Bronchial epithelial cell (primary cell): ENCODE measurements at regions not wholly inside any gene's neighbourhood (a gene's known extent, or its start where the extent isn't known, plus 50 kb on each side); places are given as distances from the start of the nearest gene placed in this dataset.

Experiments
- DNase-seq: peaks from one replicate; pipeline ENCODE4 v3.0.0-alpha.2; 2010; ENCODE audit warnings: low read depth
- FAIRE-seq: peaks from 2 replicates; lab custom pipeline; 2011; peaks lifted over from hg19 to GRCh38; lab: Jason Lieb, UNC
- H3K27me3 ChIP-seq: 2 replicates; pipeline ENCODE4 v1.5.1; 2011; ENCODE audit warnings: low read length; ENCODE audit not compliant: control insufficient read depth, insufficient read depth
- H3K36me3 ChIP-seq: 2 replicates; pipeline ENCODE4 v1.5.1; 2011; ENCODE audit warnings: low read length; ENCODE audit not compliant: control insufficient read depth, insufficient read depth
- H3K4me3 ChIP-seq: 2 replicates; pipeline ENCODE4 v1.5.1; 2011; ENCODE audit warnings: mild to moderate bottlenecking, low read depth, low read length, control low read depth
- TF ChIP-seq, protein P1 (sequence below): IDR thresholded peaks from 2 replicates; pipeline ENCODE4 v1.5.1; 2011; ENCODE audit warnings: mild to moderate bottlenecking, moderate library complexity, low read length, control low read depth, inconsistent platforms; ENCODE audit not compliant: insufficient read depth, severe bottlenecking

DNA sequence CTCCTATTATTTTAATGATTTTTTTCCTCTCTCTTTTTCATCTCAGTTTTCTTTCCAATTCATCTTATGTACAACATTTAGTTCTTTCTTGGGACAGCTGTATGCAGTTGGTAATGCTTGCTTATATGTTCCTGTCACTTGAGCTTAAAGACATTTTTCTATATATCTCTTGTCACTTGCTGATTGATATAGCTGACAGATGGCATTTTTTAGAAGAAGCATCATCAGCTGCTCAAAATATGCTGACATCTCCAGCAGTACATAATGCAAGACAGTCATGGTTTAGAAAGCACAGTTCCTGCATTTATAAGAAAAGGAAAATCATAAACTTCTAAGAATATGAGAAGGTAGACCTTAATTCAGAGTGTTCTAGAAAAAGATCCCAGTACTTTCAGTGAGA, 56.5 kb downstream of the DCAF8L1 start:
- no peak for FAIRE-seq
- Histone ChIP-seq H3K27me3 (no peaks in the 10 kb centered on the region), H3K4me3 (no peak overlapping the region), H3K36me3 (no peaks in the 10 kb centered on the region)
- DNase-seq = no peak
- TF ChIP-seq, protein P1, sequence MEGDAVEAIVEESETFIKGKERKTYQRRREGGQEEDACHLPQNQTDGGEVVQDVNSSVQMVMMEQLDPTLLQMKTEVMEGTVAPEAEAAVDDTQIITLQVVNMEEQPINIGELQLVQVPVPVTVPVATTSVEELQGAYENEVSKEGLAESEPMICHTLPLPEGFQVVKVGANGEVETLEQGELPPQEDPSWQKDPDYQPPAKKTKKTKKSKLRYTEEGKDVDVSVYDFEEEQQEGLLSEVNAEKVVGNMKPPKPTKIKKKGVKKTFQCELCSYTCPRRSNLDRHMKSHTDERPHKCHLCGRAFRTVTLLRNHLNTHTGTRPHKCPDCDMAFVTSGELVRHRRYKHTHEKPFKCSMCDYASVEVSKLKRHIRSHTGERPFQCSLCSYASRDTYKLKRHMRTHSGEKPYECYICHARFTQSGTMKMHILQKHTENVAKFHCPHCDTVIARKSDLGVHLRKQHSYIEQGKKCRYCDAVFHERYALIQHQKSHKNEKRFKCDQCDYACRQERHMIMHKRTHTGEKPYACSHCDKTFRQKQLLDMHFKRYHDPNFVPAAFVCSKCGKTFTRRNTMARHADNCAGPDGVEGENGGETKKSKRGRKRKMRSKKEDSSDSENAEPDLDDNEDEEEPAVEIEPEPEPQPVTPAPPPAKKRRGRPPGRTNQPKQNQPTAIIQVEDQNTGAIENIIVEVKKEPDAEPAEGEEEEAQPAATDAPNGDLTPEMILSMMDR = no peak

DNA sequence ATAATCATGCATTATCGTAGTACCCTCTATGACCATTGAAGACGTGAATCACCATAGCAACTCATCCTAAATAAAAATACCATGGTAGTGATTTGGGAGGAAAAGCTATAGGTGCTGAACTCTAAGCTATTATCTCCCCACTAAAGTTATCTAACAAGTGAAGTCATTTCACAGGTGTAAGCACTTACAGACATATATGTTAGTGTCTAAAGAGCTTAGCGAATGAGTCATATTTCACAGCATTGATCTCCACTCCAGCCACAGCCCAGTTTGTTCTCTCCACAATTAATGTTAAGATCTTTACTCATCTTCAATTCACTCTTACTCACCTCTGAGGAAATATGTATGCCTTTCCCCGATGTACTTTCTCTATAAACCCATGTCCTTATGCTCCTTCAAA, 57.0 kb downstream of the DCAF8L1 start:
- H3K27me3 ChIP-seq = no peaks in the 10 kb centered on the region
- no peak for FAIRE-seq
- H3K36me3 ChIP-seq = no peaks in the 10 kb centered on the region
- peak; percentile 63 for DNase-seq
- H3K4me3 ChIP-seq = no peak overlapping the region
- TF ChIP-seq, protein P1 = no peak

DNA sequence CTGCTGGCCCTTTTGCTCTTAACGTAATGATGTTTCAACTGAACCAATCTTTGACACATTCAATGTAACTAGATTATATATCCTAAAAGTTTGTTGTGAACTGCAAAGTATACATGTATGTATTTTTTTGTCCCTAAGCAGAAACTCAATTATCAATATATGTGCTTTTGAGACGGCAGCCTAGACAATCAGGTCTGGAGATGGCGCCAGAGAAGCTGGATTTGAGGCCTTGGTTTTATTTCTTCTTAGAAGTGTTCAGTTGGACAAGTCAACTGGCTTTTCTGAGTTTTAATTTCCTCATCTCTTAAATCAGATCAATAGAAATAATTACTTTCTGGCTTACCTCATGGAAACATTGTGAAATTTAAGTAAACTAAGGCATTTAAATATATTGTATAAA, 62.5 kb downstream of the DCAF8L1 start:
- DNase-seq = peak; percentile 23
- FAIRE-seq = no peak
- TF ChIP-seq, protein P1 = peak; percentile 32

DNA sequence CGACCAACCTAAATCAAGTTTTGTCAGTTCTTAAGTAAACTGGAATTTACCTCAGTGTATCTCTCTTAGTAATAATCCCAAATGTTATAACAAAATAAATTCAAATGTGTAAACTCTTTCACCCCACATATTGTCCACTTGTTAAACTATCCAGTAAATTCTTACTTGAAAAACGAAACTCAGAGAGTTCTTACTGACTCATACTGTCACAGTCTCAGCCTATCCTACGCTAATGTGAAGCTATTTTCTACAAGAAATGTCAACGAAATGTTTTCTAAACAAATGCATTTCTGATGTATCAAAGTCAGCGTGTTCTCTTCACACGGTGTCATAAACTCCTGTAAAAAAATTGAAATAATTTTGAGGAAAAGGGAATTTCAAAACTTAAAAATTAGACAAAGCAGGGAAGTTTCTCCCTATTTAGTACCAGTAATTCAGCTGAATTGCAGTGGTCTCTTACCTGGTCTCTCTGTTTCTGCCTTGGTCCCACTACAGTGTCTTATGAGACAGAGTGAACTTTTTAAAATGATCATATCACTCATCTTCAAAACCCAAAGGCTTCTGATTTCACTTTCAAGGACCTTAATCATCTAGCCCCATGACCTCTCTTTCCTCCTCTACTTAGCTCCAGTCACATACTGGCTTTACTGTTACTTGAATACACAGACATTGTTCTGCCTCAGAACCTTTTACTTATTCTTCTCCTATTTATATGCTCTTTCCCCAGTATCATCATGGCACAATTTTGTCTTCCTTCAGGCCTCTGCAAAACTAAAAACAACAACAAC, 63.3 kb downstream of the DCAF8L1 start:
- no peaks in the 10 kb centered on the region for H3K27me3 ChIP-seq
- no peak overlapping the region for H3K4me3 ChIP-seq
- TF ChIP-seq, protein P1 = no peak
- no peak for FAIRE-seq
- no peak for DNase-seq
- no peaks in the 10 kb centered on the region for H3K36me3 ChIP-seq

More for the DNA sequence above, 62.5 kb downstream of the DCAF8L1 start:
- H3K27me3 ChIP-seq = no peaks in the 10 kb centered on the region
- no peak overlapping the region for H3K4me3 ChIP-seq
- no peaks in the 10 kb centered on the region for H3K36me3 ChIP-seq

DNA sequence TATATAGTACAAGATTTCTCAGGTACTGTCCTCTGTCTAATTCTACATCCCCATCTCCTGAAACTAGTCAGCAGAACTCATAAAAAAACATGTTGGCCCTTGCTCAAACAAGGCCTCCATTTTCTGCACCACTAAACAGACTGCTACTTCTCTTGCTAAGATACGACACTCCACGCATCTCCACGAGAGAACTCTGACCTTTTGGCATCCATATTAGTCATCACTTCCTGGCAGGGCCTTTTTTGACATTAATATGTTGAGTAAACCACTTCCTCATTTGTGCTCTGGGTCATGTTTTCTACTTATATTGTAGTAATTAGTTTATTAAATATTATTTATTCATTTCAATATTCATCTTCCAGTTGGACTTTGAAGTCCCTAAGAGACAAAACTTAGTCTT, 65.6 kb downstream of the DCAF8L1 start:
- Histone ChIP-seq H3K36me3 (no peaks in the 10 kb centered on the region), H3K4me3 (no peak overlapping the region), H3K27me3 (no peaks in the 10 kb centered on the region)
- TF ChIP-seq, protein P1 = no peak
- FAIRE-seq (no peak), DNase-seq (peak; percentile 5)

DNA sequence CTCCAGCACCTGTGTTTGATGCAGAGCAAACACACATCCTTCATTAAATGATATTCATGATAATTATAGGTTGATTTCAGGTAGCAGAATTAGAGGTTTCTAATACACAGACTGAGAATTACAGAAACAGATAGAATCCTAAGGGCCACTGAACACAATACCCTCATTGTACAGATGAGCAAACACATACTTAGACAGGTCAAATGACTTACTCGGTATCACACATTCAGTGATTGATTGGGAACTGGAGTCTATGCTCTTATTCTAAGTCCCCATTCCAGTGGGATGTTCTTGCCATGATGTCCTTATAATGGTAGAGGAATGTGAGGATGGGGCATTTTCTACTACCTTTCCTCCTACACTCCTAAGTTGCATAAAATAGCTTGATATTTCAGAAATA, 70.8 kb downstream of the DCAF8L1 start:
- DNase-seq = no peak
- Histone ChIP-seq H3K4me3 (no peak overlapping the region), H3K27me3 (no peaks in the 10 kb centered on the region), H3K36me3 (no peaks in the 10 kb centered on the region)
- TF ChIP-seq, protein P1 = no peak
- no peak for FAIRE-seq
